Muscle of leg (tissue), 3 donors: ENCODE measurements at regions not wholly inside any gene's neighbourhood (a gene's known extent, or its start where the extent isn't known, plus 50 kb on each side); places are given as distances from the start of the nearest gene placed in this dataset.

ENCODE experiments used
- DNase-seq: peaks from one replicate; pipeline ENCODE4 v3.0.0; 2013
- H3K27ac ChIP-seq: one replicate; pipeline ENCODE4 v1.5.1; 2013; ENCODE audit warnings: mild to moderate bottlenecking, low read length, control low read depth
- H3K27me3 ChIP-seq: one replicate; pipeline ENCODE4 v1.6.1; 2013; ENCODE audit warnings: low read length; ENCODE audit not compliant: control insufficient read depth, insufficient read depth
- H3K36me3 ChIP-seq: one replicate; pipeline ENCODE4 v1.6.1; 2013; ENCODE audit warnings: low read length; ENCODE audit not compliant: control insufficient read depth, insufficient read depth
- H3K4me1 ChIP-seq: one replicate; pipeline ENCODE4 v1.6.1; 2013; ENCODE audit warnings: low read length; ENCODE audit not compliant: control insufficient read depth, insufficient read depth
- H3K4me3 ChIP-seq: one replicate; pipeline ENCODE4 v1.5.1; 2013; ENCODE audit warnings: low read length, control low read depth
- H3K9me3 ChIP-seq: replicated peaks from 2 replicates; pipeline ENCODE4 v1.6.1; 2013; ENCODE audit warnings: low read depth, low read length; ENCODE audit not compliant: control insufficient read depth
- WGBS: methylation state at CpG from one replicate; pipeline ENCODE4 v1.1.5; 2013; ENCODE audit warnings: missing lambda C conversion rate; ENCODE audit not compliant: insufficient coverage; 5-methylcytosine and 5-hydroxymethylcytosine counted together

- Histone ChIP-seq H3K36me3 (no peaks in the 10 kb centered on the region), H3K4me1 (no peaks in the 10 kb centered on the region), H3K4me3 (no peak overlapping the region), H3K9me3 (no peaks in the 10 kb centered on the region), H3K27me3 (no peaks in the 10 kb centered on the region), H3K27ac (no peak overlapping the region)
- 88% methylated on average over 3 of the region's 3 CpGs for WGBS
- DNase-seq: no peak
These were observed 119.4 kb upstream of the ACO1 start for GRCh38 chr9:32265037-32265436.

DNA sequence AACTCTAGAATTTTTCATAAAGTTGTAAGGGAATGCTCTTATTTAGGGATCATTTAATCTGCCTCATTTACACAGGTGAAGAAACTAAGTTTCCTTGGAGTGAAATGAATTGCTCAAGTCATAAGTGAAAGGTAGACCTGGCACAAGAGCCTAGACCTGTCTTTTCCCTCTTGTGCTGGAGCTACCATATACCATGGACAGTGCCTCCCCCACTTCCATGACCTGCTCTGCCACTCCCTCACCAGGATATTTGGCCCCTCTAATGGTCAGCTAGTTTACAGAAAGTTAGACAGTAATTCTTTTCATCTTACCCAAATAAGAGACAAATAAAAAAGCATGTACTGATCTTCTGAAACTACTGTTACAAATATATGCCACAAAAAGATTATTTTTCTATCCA, 105.5 kb upstream of the ACO1 start:
- Histone ChIP-seq H3K9me3 (no peaks in the 10 kb centered on the region), H3K27ac (no peak overlapping the region), H3K4me3 (no peak overlapping the region), H3K27me3 (no peaks in the 10 kb centered on the region), H3K36me3 (no peaks in the 10 kb centered on the region), H3K4me1 (no peaks in the 10 kb centered on the region)
- no peak for DNase-seq

- Histone ChIP-seq H3K4me1 (no peaks in the 10 kb centered on the region), H3K27me3 (no peaks in the 10 kb centered on the region), H3K27ac (no peak overlapping the region), H3K36me3 (no peaks in the 10 kb centered on the region), H3K9me3 (no peaks in the 10 kb centered on the region), H3K4me3 (no peak overlapping the region)
- DNase-seq: no peak
- WGBS: no CpG with 5 or more reads among the region's 3 CpGs
These were observed 94.7 kb upstream of the ACO1 start for GRCh38 chr9:32289756-32290155.

DNA sequence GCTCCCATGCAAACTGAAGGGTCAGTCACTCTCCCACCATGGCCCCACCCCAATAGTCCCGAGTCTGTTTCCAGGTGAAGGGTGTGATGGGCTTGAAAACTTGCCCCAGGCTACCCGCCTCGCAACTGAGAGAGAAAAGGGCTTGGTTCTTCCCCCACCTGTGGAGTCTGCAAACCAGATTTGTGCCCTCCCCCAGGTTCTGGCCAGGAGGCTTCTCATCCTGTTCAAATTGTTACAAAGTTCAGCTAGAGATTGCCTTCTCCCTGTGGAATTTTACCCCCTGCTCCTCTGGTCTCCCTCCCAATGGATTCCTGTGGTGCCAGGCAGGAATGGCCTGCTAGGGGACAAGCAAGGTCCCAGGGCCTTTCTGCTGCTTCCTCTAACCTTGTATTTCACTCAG, 93.1 kb upstream of the ACO1 start:
- Histone ChIP-seq H3K27me3 (no peaks in the 10 kb centered on the region), H3K36me3 (no peaks in the 10 kb centered on the region), H3K9me3 (no peaks in the 10 kb centered on the region), H3K4me1 (no peaks in the 10 kb centered on the region), H3K27ac (no peak overlapping the region), H3K4me3 (no peak overlapping the region)
- DNase-seq: no peak
- 100% methylated on average over 2 of the region's 3 CpGs for WGBS

DNA sequence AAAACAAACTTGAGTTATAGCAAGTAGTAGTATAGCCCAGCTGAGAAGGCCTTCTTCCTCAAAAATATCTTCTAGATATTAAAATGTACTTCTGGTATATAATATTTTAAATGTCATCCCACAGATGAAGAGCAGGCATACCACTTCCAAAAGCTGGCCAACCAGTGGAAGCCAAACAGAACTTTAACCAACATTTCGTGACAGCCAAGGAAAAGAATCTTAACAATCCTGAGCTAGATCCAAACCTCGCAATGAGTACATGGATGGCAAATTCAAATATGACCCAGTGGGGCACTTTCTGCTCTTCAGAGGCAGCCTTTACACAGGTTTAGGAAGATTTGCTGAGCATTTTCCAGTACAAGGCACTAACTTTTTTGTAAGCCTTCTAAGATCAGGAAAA, 91.8 kb upstream of the ACO1 start:
- no peaks in the 10 kb centered on the region for H3K36me3 ChIP-seq
- no CpG with 5 or more reads among the region's 2 CpGs for WGBS

GRCh38 chr9:32293091-32293490, 91.4 kb upstream of the ACO1 start:
- Histone ChIP-seq H3K27me3 (no peaks in the 10 kb centered on the region), H3K27ac (no peak overlapping the region), H3K9me3 (no peaks in the 10 kb centered on the region), H3K4me1 (no peaks in the 10 kb centered on the region), H3K4me3 (no peak overlapping the region), H3K36me3 (no peaks in the 10 kb centered on the region)
- no CpG with 5 or more reads among the region's 1 CpG for WGBS
- no peak for DNase-seq

More for the DNA sequence above, 91.8 kb upstream of the ACO1 start:
- no peak for DNase-seq
- Histone ChIP-seq H3K9me3 (no peaks in the 10 kb centered on the region), H3K4me1 (no peaks in the 10 kb centered on the region), H3K27ac (no peak overlapping the region), H3K4me3 (no peak overlapping the region), H3K27me3 (no peaks in the 10 kb centered on the region)

- no peak overlapping the region for H3K27ac ChIP-seq
- peak; percentile 4 for DNase-seq
- no peaks in the 10 kb centered on the region for H3K4me1 ChIP-seq
- no peaks in the 10 kb centered on the region for H3K9me3 ChIP-seq
- no peaks in the 10 kb centered on the region for H3K27me3 ChIP-seq
- WGBS: 38% methylated on average over 2 of the region's 2 CpGs
- H3K4me3 ChIP-seq: no peak overlapping the region
- H3K36me3 ChIP-seq: no peaks in the 10 kb centered on the region
These were observed 90.3 kb upstream of the ACO1 start for GRCh38 chr9:32294106-32294505.

GRCh38 chr9:32300373-32300772, 84.1 kb upstream of the ACO1 start:
- Histone ChIP-seq H3K27ac (no peak overlapping the region), H3K27me3 (no peaks in the 10 kb centered on the region), H3K4me1 (no peaks in the 10 kb centered on the region), H3K9me3 (no peaks in the 10 kb centered on the region), H3K4me3 (no peak overlapping the region), H3K36me3 (no peaks in the 10 kb centered on the region)
- WGBS: no CpG with 5 or more reads among the region's 2 CpGs
- no peak for DNase-seq

DNA sequence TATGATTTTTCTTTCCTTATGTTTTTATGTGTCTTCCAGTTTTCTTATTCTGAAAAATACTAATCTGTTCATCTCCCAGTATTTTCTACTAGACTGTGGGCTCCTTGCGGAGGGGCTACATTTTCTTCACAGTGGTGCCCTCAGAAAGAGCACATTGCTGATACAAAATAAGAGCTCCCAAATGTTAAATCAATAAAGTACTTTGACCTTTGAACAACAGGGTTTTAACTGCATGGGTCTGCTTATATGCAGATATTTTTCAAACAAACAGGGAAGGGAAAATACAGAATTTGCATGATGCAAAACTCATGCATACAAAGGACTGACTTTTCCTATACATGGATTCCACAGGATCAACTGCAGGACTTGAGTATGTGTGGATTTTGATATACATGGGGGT, 79.9 kb upstream of the ACO1 start:
- WGBS: no CpG with 5 or more reads among the region's 1 CpG
- Histone ChIP-seq H3K27me3 (no peaks in the 10 kb centered on the region), H3K4me3 (no peak overlapping the region), H3K36me3 (no peaks in the 10 kb centered on the region), H3K4me1 (no peaks in the 10 kb centered on the region), H3K9me3 (no peaks in the 10 kb centered on the region), H3K27ac (no peak overlapping the region)
- DNase-seq: no peak

- H3K36me3 ChIP-seq: no peaks in the 10 kb centered on the region
- H3K4me3 ChIP-seq: no peak overlapping the region
- H3K27ac ChIP-seq: no peak overlapping the region
- no peaks in the 10 kb centered on the region for H3K27me3 ChIP-seq
- no peak for DNase-seq
- H3K4me1 ChIP-seq: no peaks in the 10 kb centered on the region
- peaks cover 3% of the 10 kb centered on the region for H3K9me3 ChIP-seq
These were observed 78.4 kb upstream of the ACO1 start for GRCh38 chr9:32306006-32306405.

DNA sequence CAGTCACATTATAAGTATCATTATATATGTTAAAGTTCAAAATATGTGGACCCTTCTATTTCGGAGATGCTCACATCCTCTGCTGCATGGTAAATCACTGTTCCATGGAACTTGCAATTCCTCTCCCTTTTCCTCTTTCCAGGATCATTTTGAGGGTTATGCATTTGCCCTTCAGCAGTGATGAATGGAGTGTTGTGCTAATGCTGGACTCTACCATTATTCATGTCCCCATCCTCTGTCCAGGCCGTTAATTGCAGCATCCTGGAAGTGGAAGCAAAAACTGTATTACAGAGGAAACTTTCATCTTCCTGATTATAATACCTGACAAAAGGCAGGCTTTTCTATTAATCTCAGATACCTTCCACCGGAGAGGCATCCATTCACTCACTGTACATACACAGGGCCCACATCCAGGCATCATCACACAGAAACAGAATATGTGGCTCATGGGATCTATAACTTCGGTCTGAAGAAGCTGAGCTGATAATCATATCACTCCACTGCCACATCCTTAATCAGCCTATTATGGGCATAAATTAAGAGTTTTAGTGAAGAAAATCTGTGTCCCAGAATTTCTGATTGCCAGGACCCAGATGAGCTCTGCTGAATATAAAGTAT, 65.0 kb upstream of the ACO1 start:
- H3K27ac ChIP-seq: no peak overlapping the region
- DNase-seq: no peak
- H3K4me3 ChIP-seq: no peak overlapping the region
- no peaks in the 10 kb centered on the region for H3K27me3 ChIP-seq
- no peaks in the 10 kb centered on the region for H3K4me1 ChIP-seq
- H3K36me3 ChIP-seq: no peaks in the 10 kb centered on the region
- 74% methylated on average over 2 of the region's 4 CpGs for WGBS
- no peaks in the 10 kb centered on the region for H3K9me3 ChIP-seq
